K562 (cell line): ENCODE measurements at regions not wholly inside any gene's neighbourhood (a gene's known extent, or its start where the extent isn't known, plus 50 kb on each side); places are given as distances from the start of the nearest gene placed in this dataset.

Source experiments
- ATAC-seq: fragments of 200-7000 bp; cut with Tn5 transposase; 3 replicates; pipeline ENCODE4 v1.9.1; 2020; ENCODE audit warnings: moderate library complexity
- BruUV-seq: library from RNA; stranded (reverse); fragments of 400-500 nt; replicated peaks from 2 replicates; lab custom pipeline; 2021; lab: Mats Ljungman, UMichigan
- CTCF ChIA-PET: fragments of 300-600 bp; formaldehyde crosslinking; extraction: SDS; loops from one replicate; lab custom pipeline; 2021; ENCODE audit warnings: low intra/inter-chr PET ratio; lab: Yijun Ruan, JAX
- POLR2A ChIA-PET: fragments of 300-600, 350-650 bp; sonication (Branson Sonifier 250); formaldehyde crosslinking; extraction: SDS; loops from one replicate; lab custom pipeline; 2021; ENCODE audit warnings: antibody characterized with exemption, inconsistent platforms; lab: Yijun Ruan, JAX
- DNase-seq, 4 experiments: peaks; one replicate each; pipeline versions ENCODE4 v3.0.0 to v3.0.0-alpha.2; 2011 to 2018; ENCODE audit warnings: low spot score in 3 of 4, mixed read lengths in 3 of 4; ENCODE audit errors: extremely low read depth in 1 of 4
- FAIRE-seq: peaks from 2 replicates; lab custom pipeline; 2011; peaks lifted over from hg19 to GRCh38; lab: Jason Lieb, UNC
- H2AFZ ChIP-seq: 2 replicates; pipeline ENCODE4 v1.6.0; 2011; ENCODE audit warnings: low read depth, low read length, control low read depth, inconsistent platforms
- H3K27ac ChIP-seq: fragments of 200-600 bp; 3 replicates; pipeline ENCODE4 v1.8.0; 2011; ENCODE audit warnings: low read depth, mild to moderate bottlenecking, control low read depth, inconsistent platforms, low read length, moderate library complexity, mixed read lengths; ENCODE audit errors: extremely low read depth
- H3K27me3 ChIP-seq, 2 experiments: fragments of 300-600 bp in 1 of 2; 2 replicates in 1 of 2; 3 replicates in 1 of 2; pipeline versions ENCODE4 v1.6.0 to v1.8.0; 2011; ENCODE audit warnings: inconsistent platforms in 2 of 2, low read length in 2 of 2, mild to moderate bottlenecking in 1 of 2, mixed read lengths in 1 of 2, moderate library complexity in 1 of 2; ENCODE audit not compliant: control insufficient read depth in 2 of 2, insufficient read depth in 2 of 2
- H3K36me3 ChIP-seq: fragments of 300-600 bp; 3 replicates; pipeline ENCODE4 v1.8.0; 2011; ENCODE audit warnings: mild to moderate bottlenecking, low read length, inconsistent platforms; ENCODE audit not compliant: control insufficient read depth, insufficient read depth
- H3K4me1 ChIP-seq, 2 experiments: fragments of 200-600 bp in 1 of 2; replicated peaks in 1 of 2; 2 replicates in 1 of 2; 3 replicates in 1 of 2; pipeline versions ENCODE4 v1.5.1 to v1.8.0; 2011; ENCODE audit warnings: inconsistent platforms in 2 of 2, low read length in 2 of 2, mild to moderate bottlenecking in 1 of 2, mixed read lengths in 1 of 2, moderate library complexity in 1 of 2; ENCODE audit not compliant: control insufficient read depth in 2 of 2, insufficient read depth in 2 of 2
- H3K4me2 ChIP-seq: 2 replicates; pipeline ENCODE4 v1.6.1; 2011; ENCODE audit warnings: low read length, control low read depth, inconsistent platforms, mixed read lengths; ENCODE audit not compliant: insufficient read depth
- H3K4me3 ChIP-seq: fragments of 200-600 bp; sonication (generic), shearing (Covaris generic); 2 replicates; pipeline ENCODE4 v1.5.1; 2016; ENCODE audit warnings: control low read depth, inconsistent platforms
- H3K79me2 ChIP-seq: fragments of 200-600 bp; 3 replicates; pipeline ENCODE4 v1.8.0; 2011; ENCODE audit warnings: low read length, inconsistent platforms; ENCODE audit not compliant: control insufficient read depth, insufficient read depth
- H3K9ac ChIP-seq, 2 experiments: 2 replicates each; pipeline versions ENCODE4 v1.6.0 to v1.6.1; 2011; ENCODE audit warnings: low read depth in 2 of 2, low read length in 2 of 2, control low read depth in 1 of 2, inconsistent platforms in 1 of 2, mild to moderate bottlenecking in 1 of 2, mixed read lengths in 1 of 2; ENCODE audit not compliant: insufficient read depth in 1 of 2
- H3K9me1 ChIP-seq: one replicate; pipeline ENCODE4 v1.6.0; 2011; ENCODE audit warnings: inconsistent platforms, mild to moderate bottlenecking, low read length, moderate library complexity; ENCODE audit not compliant: control insufficient read depth, insufficient read depth
- H3K9me3 ChIP-seq: replicated peaks from 2 replicates; pipeline ENCODE4 v1.5.1; 2011; ENCODE audit warnings: low read depth, low read length, inconsistent platforms; ENCODE audit not compliant: control insufficient read depth, insufficient read depth
- H4K20me1 ChIP-seq: replicated peaks from 2 replicates; pipeline ENCODE4 v1.6.1; 2011; ENCODE audit warnings: low read length, inconsistent platforms, mixed read lengths; ENCODE audit not compliant: control insufficient read depth, insufficient read depth
- BRF1 ChIP-seq: IDR thresholded peaks from 3 replicates; pipeline ENCODE4 v1.6.1; 2011; ENCODE audit warnings: borderline replicate concordance, mild to moderate bottlenecking; ENCODE audit not compliant: insufficient read length; ENCODE audit errors: extremely low read depth
- DDX20 ChIP-seq: fragments of 450-650 bp; IDR thresholded peaks from 2 replicates; pipeline ENCODE4 v1.6.1; 2016; ENCODE audit warnings: missing genetic modification characterization, low read depth, mild to moderate bottlenecking, missing compliant biosample characterization, moderate library complexity
- DMBX1 ChIP-seq: fragments of 250-450 bp; sonication (Bioruptor Pico); IDR thresholded peaks from 2 replicates; pipeline ENCODE4 v1.8.0; 2022; ENCODE audit warnings: inconsistent platforms, mild to moderate bottlenecking, moderate library complexity, borderline replicate concordance
- ELF4 ChIP-seq: fragments of 450-650 bp; formaldehyde crosslinking; IDR thresholded peaks from 2 replicates; pipeline ENCODE4 v1.4.0; 2022; ENCODE audit warnings: missing genetic modification characterization
- ETV6 ChIP-seq, 3 experiments: fragments of 150-350 bp in 1 of 3; sonication (generic) in 1 of 3; formaldehyde crosslinking in 1 of 3; IDR thresholded peaks; 2 replicates each; pipeline versions ENCODE4 v1.6.1 to v1.8.0; 2014 to 2022; ENCODE audit warnings: borderline replicate concordance in 2 of 3, low read depth in 2 of 3, antibody characterized with exemption in 1 of 3, low read length in 1 of 3, mild to moderate bottlenecking in 1 of 3, missing genetic modification reagents in 1 of 3
- MTA2 ChIP-seq: fragments of 450-650 bp; IDR thresholded peaks from 2 replicates; pipeline ENCODE4 v1.6.1; 2016; ENCODE audit warnings: low read depth
- NFATC3 ChIP-seq: fragments of 450-650 bp; IDR thresholded peaks from 2 replicates; pipeline ENCODE4 v1.6.1; 2017; ENCODE audit warnings: mild to moderate bottlenecking
- SNAPC5 ChIP-seq: fragments of 250-450 bp; sonication (Bioruptor Pico); IDR thresholded peaks from 2 replicates; pipeline ENCODE4 v1.8.0; 2021; ENCODE audit warnings: moderate library complexity, mild to moderate bottlenecking, inconsistent platforms
- THRAP3 ChIP-seq: fragments of 450-650 bp; IDR thresholded peaks from 2 replicates; pipeline ENCODE4 v1.6.1; 2016; ENCODE audit warnings: mild to moderate bottlenecking, inconsistent platforms, borderline replicate concordance
- THRB ChIP-seq: fragments of 450-650 bp; formaldehyde crosslinking; conservative IDR thresholded peaks from 2 replicates; pipeline ENCODE4 v1.4.0; 2022; ENCODE audit warnings: mild to moderate bottlenecking, missing genetic modification characterization
- TSC22D4 ChIP-seq: fragments of 450-650 bp; IDR thresholded peaks from 2 replicates; pipeline ENCODE4 v1.6.1; 2016; ENCODE audit warnings: missing genetic modification characterization, missing biosample characterization, control low read depth
- ZHX1 ChIP-seq: fragments of 150-350 bp; conservative IDR thresholded peaks from 2 replicates; pipeline ENCODE4 v1.6.1; 2014; ENCODE audit warnings: low read length
- ZNF146 ChIP-seq: IDR thresholded peaks from one replicate; pipeline ENCODE4 v1.6.1; 2018; ENCODE audit warnings: missing compliant biosample characterization; ENCODE audit not compliant: unreplicated experiment
- ZNF316 ChIP-seq: fragments of 450-650 bp; IDR thresholded peaks from 2 replicates; pipeline ENCODE4 v1.6.1; 2016
- ZNF740 ChIP-seq, 3 experiments: fragments of 200-800 bp in 1 of 3; sonication (Bioruptor generic) in 1 of 3; sonication (generic) in 1 of 3; formaldehyde crosslinking in 1 of 3; IDR thresholded peaks; 2 replicates each; pipeline versions ENCODE4 v1.6.1 to v1.8.0; 2016 to 2022; ENCODE audit warnings: mild to moderate bottlenecking in 2 of 3, missing compliant biosample characterization in 2 of 3, missing genetic modification characterization in 2 of 3, missing genetic modification reagents in 1 of 3
- WGBS: fragments of 100-300 bp; shearing (Covaris generic); methylation state at CpG from one replicate; pipeline ENCODE4 v1.1.6; 2016; ENCODE audit warnings: low coverage, mixed read lengths; ENCODE audit not compliant: insufficient coverage; ENCODE audit errors: missing lambda C conversion rate; 5-methylcytosine and 5-hydroxymethylcytosine counted together
- in situ Hi-C: fragments of 300-500 bp; cut with MboI; formaldehyde crosslinking; loops from 4 replicates; pipeline ENCODE4 v1.15.0; 2018; ENCODE audit warnings: inconsistent platforms, mixed read lengths
- intact Hi-C: fragments of 100-400 bp; cut with micrococcal nuclease; formaldehyde crosslinking; loops from 2 replicates; pipeline ENCODE4 v1.14.2; 2022

GRCh38 chr6:28839443-28840120 is 84.2 kb downstream of the TRIM27 start:
- WGBS = 9% methylated on average over 9 of the region's 9 CpGs
- H3K79me2 ChIP-seq = no peaks in the 10 kb centered on the region
- peak overlapping the region; percentile 86; the same call in 1 of the 3 replicates for H3K27ac ChIP-seq
- FAIRE-seq = no peak
- DNase-seq = no peak
- peak overlapping the region; percentile 100 for H2AFZ ChIP-seq
- H3K9ac ChIP-seq = peak overlapping the region; percentile 50 to 90; a peak in 3 of 4 replicates
- H4K20me1 ChIP-seq = no peaks in the 10 kb centered on the region
- in situ Hi-C loops = loop anchor here (5.0 to 25.0 kb wide), 3 partner anchors 178 to 748 kb away; partner anchors contain the start of gene OR2H2
- H3K36me3 ChIP-seq = peaks cover 3% of the 10 kb centered on the region; the same call in 1 of the 3 replicates
- peak overlapping the region; percentile 74 for H3K4me3 ChIP-seq
- POLR2A ChIA-PET = interaction anchor here (0.5 to 1.3 kb wide), 6 partner anchors 9 to 177 kb away, joined by 3 to 4 read pairs (median 3); no protein-coding TSS in a partner anchor
- intact Hi-C loops = loop anchor here (2.0 to 5.0 kb wide), 4 partner anchors 31 to 748 kb away; partner anchors contain the start of gene OR2H2
- no peaks in the 10 kb centered on the region for H3K9me3 ChIP-seq
- CTCF ChIA-PET = interaction anchor here (0.9 to 4.6 kb wide), 7 partner anchors 22 to 178 kb away, joined by 3 to 53 read pairs (median 4); no protein-coding TSS in a partner anchor
- no peaks in the 10 kb centered on the region for H3K9me1 ChIP-seq
- peak overlapping the region; percentile 99 for H3K4me2 ChIP-seq
- H3K27me3 ChIP-seq = no peaks in the 10 kb centered on the region
- peaks cover 0 to 5% of the 10 kb centered on the region in 2 experiments; a peak in 2 of 5 replicates for H3K4me1 ChIP-seq
- no peak for ATAC-seq
- no TSS peak for BruUV-seq
- TF ChIP-seq THRAP3 = 0 out of 2 replicates have a peak, but pooled peaks have one; percentile 21
- TF ChIP-seq DDX20 (tag) = no peak
- TF ChIP-seq ZNF740 (CRISPR knock-in tag; IDR thresholded peaks at IDR 0.05) = no peak
- TF ChIP-seq ZNF740 (tag; IDR thresholded peaks at IDR 0.05) = no peak
- TF ChIP-seq SNAPC5 = no peak
- TF ChIP-seq TSC22D4 = no peak
- no peak for TF ChIP-seq ZHX1
- peak; percentile 6; the same call in 1 of the 2 replicates for TF ChIP-seq ZNF316
- no peak for TF ChIP-seq BRF1
- no peak for TF ChIP-seq NFATC3
- no peak for TF ChIP-seq MTA2
- no peak for TF ChIP-seq DMBX1 (CRISPR knock-in tag)
- TF ChIP-seq THRB (CRISPR knock-in tag) = no peak
- no peak for TF ChIP-seq ZNF146 (CRISPR knock-in tag)
- no peak for TF ChIP-seq ETV6 (IDR thresholded peaks at IDR 0.05; ENCODE audit: borderline replicate concordance in 1 of 2, low read depth in 2 of 2, low read length in 1 of 2)
- TF ChIP-seq ETV6 (CRISPR knock-in tag; IDR thresholded peaks at IDR 0.05; ENCODE audit: borderline replicate concordance) = no peak
- no peak for TF ChIP-seq ELF4 (CRISPR knock-in tag)
